Uterus (tissue), 2 donors: ENCODE measurements at regions not wholly inside any gene's neighbourhood (a gene's known extent, or its start where the extent isn't known, plus 50 kb on each side); places are given as distances from the start of the nearest gene placed in this dataset.

Experiments
- CTCF ChIP-seq, 4 experiments: fragments of 200-600 bp in 2 of 4; fragments of 450-650 bp in 2 of 4; sonication (generic) in 2 of 4; IDR thresholded peaks; one replicate each; pipeline ENCODE4 v1.5.1; 2016 to 2019; ENCODE audit warnings: antibody characterized with exemption in 4 of 4, mild to moderate bottlenecking in 2 of 4, moderate library complexity in 1 of 4
- POLR2A ChIP-seq, 2 donors: fragments of 450-650 bp; IDR thresholded peaks; one replicate each; pipeline ENCODE4 v1.6.1; 2016; ENCODE audit warnings: antibody characterized with exemption in 2 of 2, mild to moderate bottlenecking in 1 of 2, moderate library complexity in 1 of 2

GRCh38 chr14:85281921-85282320 is 248.0 kb upstream of the FLRT2 start:
- TF ChIP-seq CTCF (IDR thresholded peaks at IDR 0.05), result no peak
- TF ChIP-seq POLR2A (IDR thresholded peaks at IDR 0.05), result no peak
